GM23338 (cell line): ENCODE measurements at regions not wholly inside any gene's neighbourhood (a gene's known extent, or its start where the extent isn't known, plus 50 kb on each side); places are given as distances from the start of the nearest gene placed in this dataset.

Source experiments
- ATAC-seq: fragments of 200-7000 bp; cut with Tn5 transposase; 3 replicates; pipeline ENCODE4 v1.9.1; 2020
- DNase-seq: peaks from one replicate; pipeline ENCODE4 v3.0.0-alpha.2; 2015; ENCODE audit warnings: low spot score
- H2AFZ ChIP-seq: fragments of 200-600 bp; sonication (generic); 2 replicates; pipeline ENCODE4 v1.8.0; 2016; ENCODE audit warnings: antibody characterized with exemption, mild to moderate bottlenecking, moderate library complexity
- H3F3A ChIP-seq: fragments of 200-600 bp; sonication (generic); replicated peaks from 2 replicates; pipeline ENCODE4 v1.8.0; 2017; ENCODE audit warnings: antibody characterized with exemption, mixed run types, low read depth
- H3K27ac ChIP-seq: fragments of 200-600 bp; sonication (generic); 2 replicates; pipeline ENCODE4 v1.6.1; 2016; ENCODE audit warnings: low read depth
- H3K27me3 ChIP-seq: fragments of 200-600 bp; sonication (generic); 2 replicates; pipeline ENCODE4 v1.8.0; 2016; ENCODE audit warnings: mild to moderate bottlenecking, mixed run types, moderate library complexity; ENCODE audit not compliant: insufficient read depth
- H3K36me3 ChIP-seq: fragments of 200-600 bp; sonication (generic); 2 replicates; pipeline ENCODE4 v1.8.0; 2016; ENCODE audit warnings: mild to moderate bottlenecking; ENCODE audit not compliant: insufficient read depth
- H3K4me1 ChIP-seq: fragments of 200-600 bp; sonication (generic); 2 replicates; pipeline ENCODE4 v1.8.0; 2016; ENCODE audit warnings: mild to moderate bottlenecking, moderate library complexity; ENCODE audit not compliant: insufficient read depth
- H3K4me2 ChIP-seq: fragments of 200-600 bp; sonication (generic); 2 replicates; pipeline ENCODE4 v1.7.1; 2017; ENCODE audit warnings: mixed run types
- H3K4me3 ChIP-seq: fragments of 200-600 bp; sonication (generic); 2 replicates; pipeline ENCODE4 v1.6.1; 2016; ENCODE audit warnings: mixed run types
- H3K79me2 ChIP-seq: fragments of 200-600 bp; sonication (generic); replicated peaks from 2 replicates; pipeline ENCODE4 v1.8.0; 2017; ENCODE audit warnings: mild to moderate bottlenecking; ENCODE audit not compliant: insufficient read depth
- H3K9me2 ChIP-seq: fragments of 200-600 bp; sonication (generic); 2 replicates; pipeline ENCODE4 v1.8.0; 2017; ENCODE audit not compliant: insufficient read depth
- H4K20me1 ChIP-seq: fragments of 200-600 bp; sonication (generic); replicated peaks from 2 replicates; pipeline ENCODE4 v1.8.0; 2017; ENCODE audit warnings: mild to moderate bottlenecking; ENCODE audit not compliant: insufficient read depth
- H3K27ac Mint-ChIP-seq: 2 replicates; pipeline ENCODE4 v1.8.0; 2020; ENCODE audit warnings: inconsistent platforms, mild to moderate bottlenecking, moderate library complexity, mixed read lengths
- H3K27me3 Mint-ChIP-seq: 3 replicates; pipeline ENCODE4 v1.8.0; 2022; ENCODE audit warnings: low read depth, mild to moderate bottlenecking, moderate library complexity, mixed read lengths, inconsistent platforms; ENCODE audit not compliant: insufficient read depth, poor library complexity
- H3K36me3 Mint-ChIP-seq: 3 replicates; pipeline ENCODE4 v1.8.0; 2021; ENCODE audit warnings: low read depth, mild to moderate bottlenecking, inconsistent platforms, moderate library complexity, mixed read lengths
- H3K4me1 Mint-ChIP-seq: 3 replicates; pipeline ENCODE4 v1.8.0; 2020; ENCODE audit warnings: mild to moderate bottlenecking, inconsistent platforms, mixed read lengths
- H3K4me3 Mint-ChIP-seq: 3 replicates; pipeline ENCODE4 v1.8.0; 2021; ENCODE audit warnings: moderate library complexity, mild to moderate bottlenecking, inconsistent platforms, mixed read lengths
- H3K9me3 Mint-ChIP-seq: 3 replicates; pipeline ENCODE4 v1.8.0; 2020; ENCODE audit warnings: moderate library complexity, mild to moderate bottlenecking, inconsistent platforms, mixed read lengths
- CREB1 ChIP-seq: fragments of 250-450 bp; sonication (Bioruptor Pico); IDR thresholded peaks from 2 replicates; pipeline ENCODE4 v1.5.0; 2020; ENCODE audit warnings: low read depth, mild to moderate bottlenecking, moderate library complexity
- ETS1 ChIP-seq: IDR thresholded peaks from 2 replicates; pipeline ENCODE4 v1.6.1; 2016; ENCODE audit warnings: antibody characterized with exemption
- EZH2 ChIP-seq: fragments of 200-600 bp; sonication (generic); IDR thresholded peaks from one replicate; pipeline ENCODE4 v1.8.0; 2017; ENCODE audit warnings: antibody characterized with exemption, mild to moderate bottlenecking, low read depth; ENCODE audit not compliant: unreplicated experiment
- EZH2phosphoT487 ChIP-seq: fragments of 200-600 bp; sonication (generic); IDR thresholded peaks from one replicate; pipeline ENCODE4 v1.8.1; 2018; ENCODE audit warnings: antibody characterized with exemption; ENCODE audit not compliant: unreplicated experiment
- JUNB ChIP-seq: IDR thresholded peaks from one replicate; pipeline ENCODE4 v1.6.1; 2016; ENCODE audit warnings: antibody characterized with exemption; ENCODE audit not compliant: unreplicated experiment
- ZNF114 ChIP-seq: fragments of 250-450 bp; sonication (Bioruptor Pico); IDR thresholded peaks from 2 replicates; pipeline ENCODE4 v1.5.0; 2020; ENCODE audit warnings: mild to moderate bottlenecking, moderate library complexity
- ZNF331 ChIP-seq: fragments of 250-450 bp; sonication (Bioruptor Pico); IDR thresholded peaks from 2 replicates; pipeline ENCODE4 v1.5.0; 2020; ENCODE audit warnings: low read depth, mild to moderate bottlenecking, moderate library complexity
- ZNF462 ChIP-seq: fragments of 250-450 bp; sonication (Bioruptor Pico); IDR thresholded peaks from 2 replicates; pipeline ENCODE4 v1.5.0; 2020; ENCODE audit warnings: mild to moderate bottlenecking, moderate library complexity

GRCh38 chr11:11021563-11021962 lies 163.7 kb upstream of the ZBED5 start (continued):
- TF ChIP-seq ZNF462 (CRISPR knock-in tag), result no peak
- TF ChIP-seq JUNB, result no peak
- no peak for TF ChIP-seq ETS1
- TF ChIP-seq EZH2, result no peak
- no peak for TF ChIP-seq EZH2phosphoT487
- TF ChIP-seq CREB1 (CRISPR knock-in tag), result no peak
- TF ChIP-seq ZNF331 (CRISPR knock-in tag), result no peak

GRCh38 chr11:11020747-11021149 lies 162.9 kb upstream of the ZBED5 start:
- Histone ChIP-seq H3K36me3 (no peaks in the 10 kb centered on the region), H3K4me3 (no peak overlapping the region), H3K79me2 (no peaks in the 10 kb centered on the region), H3K27ac (no peak overlapping the region), H3F3A (no peaks in the 10 kb centered on the region), H2AFZ (peak overlapping the region; percentile 98), H3K27me3 (no peaks in the 10 kb centered on the region), H3K4me2 (peak overlapping the region; percentile 69), H3K9me2 (no peaks in the 10 kb centered on the region), H4K20me1 (no peaks in the 10 kb centered on the region), H3K4me1 (peaks cover 8% of the 10 kb centered on the region)
- Mint-ChIP-seq H3K27ac (no peak overlapping the region), H3K9me3 (no peaks in the 10 kb centered on the region), H3K27me3 (peaks cover 5% of the 10 kb centered on the region), H3K4me3 (no peak overlapping the region), H3K36me3 (no peaks in the 10 kb centered on the region), H3K4me1 (peaks cover 11% of the 10 kb centered on the region)
- TF ChIP-seq ZNF114, result no peak
- ATAC-seq, result peak; percentile 76
- DNase-seq, result peak; percentile 41
